ENCODE measurements at regions not wholly inside any gene's neighbourhood (a gene's known extent, or its start where the extent isn't known, plus 50 kb on each side); places are given as distances from the start of the nearest gene placed in this dataset.

DNA sequence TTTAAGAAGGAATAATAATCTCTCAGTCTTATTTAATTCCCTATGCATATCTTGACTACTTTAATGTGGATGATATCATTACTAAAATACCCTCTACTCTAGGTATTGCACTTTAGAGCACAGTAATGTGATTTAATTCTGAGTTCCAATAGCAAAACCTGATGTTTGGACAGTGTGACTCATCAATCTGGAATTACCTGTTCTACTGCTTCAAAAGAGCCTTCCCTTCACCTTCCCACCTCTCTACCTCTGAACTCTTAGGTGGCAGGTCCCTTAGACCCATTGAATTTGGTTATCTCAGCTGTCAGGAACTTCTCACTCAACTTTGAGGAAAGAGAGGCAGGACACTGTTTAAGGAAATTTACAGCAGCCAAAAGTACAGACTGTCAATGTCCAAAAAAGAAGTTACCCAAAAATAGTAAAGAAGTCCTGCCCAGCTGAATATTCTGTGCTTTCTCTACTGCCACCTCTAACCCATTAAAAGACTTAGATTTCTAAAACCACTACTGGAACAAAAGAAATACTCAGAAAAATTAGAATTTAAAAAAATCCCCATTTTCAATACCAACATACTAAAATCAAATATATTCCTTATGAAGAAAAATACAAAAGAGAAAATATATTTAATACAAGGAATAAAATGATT, 123.1 kb upstream of the GPM6A start:
- H3K4me3 ChIP-seq (ENCODE audit: low read depth, low read length), result no peak overlapping the region
- DNase-seq (ENCODE audit: low read depth), result no peak
- in situ Hi-C loops (cut with HindIII; ENCODE audit: low sequenced_read_pairs), result no loop called here
- TF ChIP-seq, protein P1, sequence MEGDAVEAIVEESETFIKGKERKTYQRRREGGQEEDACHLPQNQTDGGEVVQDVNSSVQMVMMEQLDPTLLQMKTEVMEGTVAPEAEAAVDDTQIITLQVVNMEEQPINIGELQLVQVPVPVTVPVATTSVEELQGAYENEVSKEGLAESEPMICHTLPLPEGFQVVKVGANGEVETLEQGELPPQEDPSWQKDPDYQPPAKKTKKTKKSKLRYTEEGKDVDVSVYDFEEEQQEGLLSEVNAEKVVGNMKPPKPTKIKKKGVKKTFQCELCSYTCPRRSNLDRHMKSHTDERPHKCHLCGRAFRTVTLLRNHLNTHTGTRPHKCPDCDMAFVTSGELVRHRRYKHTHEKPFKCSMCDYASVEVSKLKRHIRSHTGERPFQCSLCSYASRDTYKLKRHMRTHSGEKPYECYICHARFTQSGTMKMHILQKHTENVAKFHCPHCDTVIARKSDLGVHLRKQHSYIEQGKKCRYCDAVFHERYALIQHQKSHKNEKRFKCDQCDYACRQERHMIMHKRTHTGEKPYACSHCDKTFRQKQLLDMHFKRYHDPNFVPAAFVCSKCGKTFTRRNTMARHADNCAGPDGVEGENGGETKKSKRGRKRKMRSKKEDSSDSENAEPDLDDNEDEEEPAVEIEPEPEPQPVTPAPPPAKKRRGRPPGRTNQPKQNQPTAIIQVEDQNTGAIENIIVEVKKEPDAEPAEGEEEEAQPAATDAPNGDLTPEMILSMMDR (IDR thresholded peaks at IDR 0.05; ENCODE audit: low read depth, low read length, missing control alignments), result no peak

DNA sequence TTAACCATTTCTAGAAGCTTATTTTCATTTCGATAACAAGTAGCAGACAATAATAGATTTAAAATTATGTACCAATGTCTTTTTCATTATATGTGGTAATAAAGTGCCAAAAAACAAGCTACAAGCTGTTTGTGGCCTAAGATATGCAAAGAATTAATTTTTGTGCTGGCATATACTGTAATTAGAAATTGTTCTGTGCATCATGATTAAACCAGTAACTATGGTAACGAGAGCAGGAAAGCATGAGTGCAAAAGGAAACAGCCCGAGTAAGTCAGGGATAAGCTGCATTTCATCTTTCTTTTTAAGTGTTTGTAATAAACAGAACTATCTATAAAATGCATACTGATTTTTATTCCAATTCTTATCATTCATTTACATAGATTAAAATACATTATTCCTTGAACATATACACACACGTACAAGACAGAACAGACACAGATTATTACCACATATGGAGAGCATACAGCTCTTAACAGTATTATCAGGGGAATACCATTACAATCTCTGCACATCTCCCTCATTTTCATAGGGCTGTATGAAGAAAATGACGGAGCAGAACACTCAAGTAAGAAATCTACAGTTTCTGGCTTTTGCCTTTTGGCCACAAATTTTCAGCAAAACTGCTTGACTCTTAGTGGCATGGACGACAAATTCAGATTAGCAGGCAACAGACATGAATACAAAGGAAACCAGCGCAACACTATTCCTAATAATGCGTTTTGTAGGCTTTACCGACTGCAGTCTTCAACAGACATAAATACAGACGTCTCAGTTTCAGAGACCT, 121.3 kb upstream of the WDR17 start:
- in situ Hi-C loops (cut with HindIII; ENCODE audit: low sequenced_read_pairs), result no loop called here
- no peak for DNase-seq (ENCODE audit: low read depth)
- no peak overlapping the region for H3K4me3 ChIP-seq (ENCODE audit: low read depth, low read length)
- TF ChIP-seq, protein P1 (IDR thresholded peaks at IDR 0.05; ENCODE audit: low read depth, low read length, missing control alignments), result no peak

DNA sequence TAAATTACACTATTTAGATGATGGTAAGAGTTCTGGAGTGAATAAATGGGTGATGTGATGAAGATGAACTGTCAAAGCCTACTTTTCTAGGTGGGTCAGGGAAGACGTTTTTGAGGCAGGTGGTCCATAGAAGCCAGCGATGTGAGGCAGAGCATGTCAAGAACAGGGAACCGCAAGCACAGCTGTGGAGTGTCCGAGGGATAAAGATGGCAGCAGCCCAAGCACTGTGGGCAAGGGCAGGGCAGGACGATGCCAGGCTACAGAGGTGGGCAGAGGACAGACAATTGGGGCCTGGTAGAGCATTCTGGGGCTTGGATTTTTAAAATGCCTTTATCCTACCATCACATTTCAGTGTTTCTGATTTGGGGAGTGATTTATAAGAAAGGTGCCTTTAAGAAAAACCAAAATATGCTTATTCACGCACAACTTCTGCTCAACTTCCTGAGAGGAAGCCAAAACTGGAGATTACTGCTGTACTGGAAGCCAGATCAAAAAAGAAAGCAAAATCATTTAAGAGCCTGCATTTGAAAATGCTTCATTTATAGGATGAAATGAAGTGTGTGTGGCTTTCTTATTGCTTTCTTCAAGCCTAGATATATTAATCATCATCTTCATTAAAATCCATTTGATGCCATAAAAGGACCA, 119.0 kb upstream of the WDR17 start:
- H3K4me3 ChIP-seq (ENCODE audit: low read depth, low read length), result no peak overlapping the region
- TF ChIP-seq, protein P1 (IDR thresholded peaks at IDR 0.05; ENCODE audit: low read depth, low read length, missing control alignments), result no peak
- in situ Hi-C loops (cut with HindIII; ENCODE audit: low sequenced_read_pairs), result no loop called here
- no peak for DNase-seq (ENCODE audit: low read depth)

DNA sequence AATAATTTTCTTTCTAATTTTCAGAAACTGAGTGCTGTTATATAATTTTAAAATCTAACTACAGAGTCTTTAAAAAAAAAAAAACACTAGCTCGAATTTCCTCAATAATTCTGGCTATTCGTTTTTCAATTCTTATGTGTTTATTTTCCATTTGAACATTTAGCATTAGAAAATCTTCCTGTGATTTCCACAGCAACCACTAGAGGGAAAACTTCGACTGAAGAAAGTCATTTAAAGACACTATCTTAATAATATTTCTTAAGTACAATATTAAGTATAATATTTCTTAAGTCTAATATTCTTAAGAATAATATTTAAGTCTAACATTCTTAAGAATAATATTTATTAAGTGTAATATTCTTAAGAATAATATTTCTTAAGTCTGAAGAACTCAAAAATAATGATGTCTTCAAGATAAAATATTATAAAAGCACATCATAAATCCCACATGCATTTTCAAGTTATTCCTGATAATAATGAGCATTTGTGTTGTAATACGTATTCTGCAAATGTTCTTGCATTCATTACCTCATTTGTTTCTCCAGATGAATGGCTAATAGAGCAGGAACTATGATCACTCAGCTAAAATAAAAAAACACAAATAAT, 118.4 kb upstream of the WDR17 start:
- no peak for DNase-seq (ENCODE audit: low read depth)
- H3K4me3 ChIP-seq (ENCODE audit: low read depth, low read length), result no peak overlapping the region
- in situ Hi-C loops (cut with HindIII; ENCODE audit: low sequenced_read_pairs), result no loop called here
- TF ChIP-seq, protein P1 (IDR thresholded peaks at IDR 0.05; ENCODE audit: low read depth, low read length, missing control alignments), result peak; percentile 50

DNA sequence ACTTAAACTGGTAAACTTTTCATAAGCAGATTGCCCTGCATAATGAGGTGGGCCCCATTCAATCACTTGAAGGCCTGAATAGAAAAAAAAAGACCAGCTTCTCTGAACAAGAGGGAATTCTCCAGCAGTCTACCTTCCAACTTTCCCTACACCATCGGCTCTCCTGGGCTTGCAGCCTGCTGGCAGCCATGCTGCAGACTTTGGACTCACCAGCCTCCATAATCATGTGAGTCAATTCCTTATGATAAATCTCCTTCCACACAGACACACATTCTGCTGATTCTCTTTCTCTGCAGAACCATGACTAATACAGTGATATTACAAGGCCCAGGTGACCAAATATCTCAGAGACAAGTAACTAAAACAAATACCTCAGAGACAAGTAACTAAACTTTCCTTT, 113.8 kb upstream of the WDR17 start:
- TF ChIP-seq, protein P1 (IDR thresholded peaks at IDR 0.05; ENCODE audit: low read depth, low read length, missing control alignments), result no peak
- DNase-seq (ENCODE audit: low read depth), result no peak
- H3K4me3 ChIP-seq (ENCODE audit: low read depth, low read length), result no peak overlapping the region
- in situ Hi-C loops (cut with HindIII; ENCODE audit: low sequenced_read_pairs), result no loop called here

DNA sequence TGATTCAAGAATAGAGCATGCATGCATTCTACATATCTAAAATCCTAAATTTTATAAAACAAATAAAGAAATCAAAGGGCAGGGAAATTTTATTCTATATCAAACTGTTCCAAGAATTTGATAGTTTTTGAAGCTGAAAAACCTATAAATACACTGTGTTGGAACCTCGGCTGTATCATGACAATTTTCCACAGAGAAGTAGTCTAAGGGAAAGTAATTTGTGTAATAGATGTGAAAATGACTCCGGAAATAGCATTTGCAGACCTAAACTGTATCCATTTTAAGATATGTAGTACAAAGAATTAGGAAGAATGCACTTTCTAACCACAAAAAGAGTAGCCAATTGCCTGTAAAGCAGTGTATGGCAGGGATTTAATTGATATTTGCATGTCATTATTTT, 112.5 kb upstream of the WDR17 start:
- H3K4me3 ChIP-seq (ENCODE audit: low read depth, low read length), result no peak overlapping the region
- TF ChIP-seq, protein P1 (IDR thresholded peaks at IDR 0.05; ENCODE audit: low read depth, low read length, missing control alignments), result no peak
- DNase-seq (ENCODE audit: low read depth), result no peak
- in situ Hi-C loops (cut with HindIII; ENCODE audit: low sequenced_read_pairs), result no loop called here
